GM12891 (cell line): ENCODE measurements at regions not wholly inside any gene's neighbourhood (a gene's known extent, or its start where the extent isn't known, plus 50 kb on each side); places are given as distances from the start of the nearest gene placed in this dataset.

Experiments used
- DNase-seq: peaks from one replicate; pipeline ENCODE4 v3.0.0; 2011; ENCODE audit warnings: low spot score; ENCODE audit not compliant: insufficient read length
- FAIRE-seq: peaks from 2 replicates; lab custom pipeline; 2011; peaks lifted over from hg19 to GRCh38; lab: Jason Lieb, UNC
- PAX5 ChIP-seq: IDR thresholded peaks from 2 replicates; pipeline ENCODE4 v1.6.1; 2011; ENCODE audit warnings: low read length, moderate library complexity, mild to moderate bottlenecking; ENCODE audit not compliant: insufficient read depth, severe bottlenecking
- POLR2A ChIP-seq: IDR thresholded peaks from 2 replicates; pipeline ENCODE4 v1.6.1; 2011; ENCODE audit warnings: low read depth, low read length, control low read depth
- POLR2AphosphoS5 ChIP-seq: IDR thresholded peaks from 2 replicates; pipeline ENCODE4 v1.6.1; 2011; ENCODE audit warnings: low read depth, low read length, control low read depth
- POU2F2 ChIP-seq: IDR thresholded peaks from 2 replicates; pipeline ENCODE4 v1.6.1; 2011; ENCODE audit warnings: low read depth, mild to moderate bottlenecking, control low read depth, low read length, moderate library complexity
- SPI1 ChIP-seq: IDR thresholded peaks from 2 replicates; pipeline ENCODE4 v1.6.1; 2011; ENCODE audit warnings: low read depth, low read length, control low read depth
- TAF1 ChIP-seq: IDR thresholded peaks from 2 replicates; pipeline ENCODE4 v1.6.1; 2011; ENCODE audit warnings: low read depth, low read length, control low read depth

GRCh38 chrX:120819126-120819525 lies 56.5 kb downstream of the CT47B1 start:
- DNase-seq (no peak), FAIRE-seq (no peak)
- no peak for TF ChIP-seq POLR2AphosphoS5

GRCh38 chrX:120813982-120814381 lies 61.7 kb downstream of the CT47B1 start:
- no peak for FAIRE-seq
- no peak for TF ChIP-seq PAX5
- no peak for TF ChIP-seq POLR2A
- TF ChIP-seq TAF1: no peak
- TF ChIP-seq POU2F2: no peak
- TF ChIP-seq SPI1: no peak
- no peak for TF ChIP-seq POLR2AphosphoS5

GRCh38 chrX:120801426-120801825 lies 74.2 kb downstream of the CT47B1 start:
- FAIRE-seq (no peak), DNase-seq (no peak)
- TF ChIP-seq POLR2AphosphoS5 (no peak), POU2F2 (no peak), PAX5 (no peak), SPI1 (no peak), POLR2A (no peak), TAF1 (no peak)

More at GRCh38 chrX:120813982-120814381, 61.7 kb downstream of the CT47B1 start:
- no peak for DNase-seq

GRCh38 chrX:120797188-120797851 lies 78.3 kb downstream of the CT47B1 start:
- no peak for TF ChIP-seq TAF1
- TF ChIP-seq SPI1: no peak
- no peak for TF ChIP-seq POU2F2
- TF ChIP-seq POLR2A: no peak
- TF ChIP-seq PAX5: no peak
- no peak for TF ChIP-seq POLR2AphosphoS5
- FAIRE-seq: no peak

GRCh38 chrX:120795301-120795700 lies 80.4 kb downstream of the CT47B1 start:
- no peak for DNase-seq
- no peak for TF ChIP-seq TAF1
- TF ChIP-seq POLR2AphosphoS5: no peak
- FAIRE-seq: no peak

More at GRCh38 chrX:120797188-120797851, 78.3 kb downstream of the CT47B1 start:
- no peak for DNase-seq

- no peak for DNase-seq
- no peak for TF ChIP-seq PAX5
- no peak for TF ChIP-seq POLR2A
- no peak for TF ChIP-seq POU2F2
- no peak for TF ChIP-seq SPI1
- TF ChIP-seq POLR2AphosphoS5: no peak
- TF ChIP-seq TAF1: no peak
- FAIRE-seq: no peak
Measured at GRCh38 chrX:120794525-120794975, 81.1 kb downstream of the CT47B1 start.

- DNase-seq (no peak), FAIRE-seq (no peak)
Measured at GRCh38 chrX:120793098-120793497, 82.6 kb downstream of the CT47B1 start.

GRCh38 chrX:120791013-120791643 lies 84.5 kb downstream of the CT47B1 start:
- TF ChIP-seq TAF1: no peak
- no peak for TF ChIP-seq POLR2A
- no peak for TF ChIP-seq POLR2AphosphoS5
- no peak for TF ChIP-seq SPI1
- TF ChIP-seq PAX5: no peak
- no peak for TF ChIP-seq POU2F2
- no peak for FAIRE-seq
- DNase-seq: no peak

More at GRCh38 chrX:120793098-120793497, 82.6 kb downstream of the CT47B1 start:
- TF ChIP-seq POU2F2: no peak
- TF ChIP-seq POLR2AphosphoS5: no peak
- TF ChIP-seq PAX5: no peak
- no peak for TF ChIP-seq SPI1
- no peak for TF ChIP-seq TAF1
- TF ChIP-seq POLR2A: no peak

GRCh38 chrX:120790552-120790951 lies 85.1 kb downstream of the CT47B1 start:
- TF ChIP-seq POU2F2 (no peak), POLR2A (no peak), PAX5 (no peak), TAF1 (no peak), SPI1 (no peak), POLR2AphosphoS5 (no peak)
- no peak for DNase-seq
- no peak for FAIRE-seq

- TF ChIP-seq POU2F2 (no peak), PAX5 (no peak), POLR2AphosphoS5 (no peak), SPI1 (no peak), TAF1 (no peak), POLR2A (no peak)
- DNase-seq (peak; percentile 10), FAIRE-seq (peak; percentile 43)
Measured at GRCh38 chrX:120790118-120790517, 85.5 kb downstream of the CT47B1 start.

GRCh38 chrX:120781403-120781802 lies 94.3 kb downstream of the CT47B1 start:
- no peak for DNase-seq
- peak; percentile 78 for FAIRE-seq
- TF ChIP-seq POLR2AphosphoS5 (no peak), TAF1 (no peak), POLR2A (no peak), PAX5 (no peak), POU2F2 (no peak), SPI1 (no peak)
